ENCODE measurements at regions not wholly inside any gene's neighbourhood (a gene's known extent, or its start where the extent isn't known, plus 50 kb on each side); places are given as distances from the start of the nearest gene placed in this dataset.
A peak's percentile ranks its signal among the peaks of the same experiment; 100 is the strongest.

- TF ChIP-seq, protein P1, sequence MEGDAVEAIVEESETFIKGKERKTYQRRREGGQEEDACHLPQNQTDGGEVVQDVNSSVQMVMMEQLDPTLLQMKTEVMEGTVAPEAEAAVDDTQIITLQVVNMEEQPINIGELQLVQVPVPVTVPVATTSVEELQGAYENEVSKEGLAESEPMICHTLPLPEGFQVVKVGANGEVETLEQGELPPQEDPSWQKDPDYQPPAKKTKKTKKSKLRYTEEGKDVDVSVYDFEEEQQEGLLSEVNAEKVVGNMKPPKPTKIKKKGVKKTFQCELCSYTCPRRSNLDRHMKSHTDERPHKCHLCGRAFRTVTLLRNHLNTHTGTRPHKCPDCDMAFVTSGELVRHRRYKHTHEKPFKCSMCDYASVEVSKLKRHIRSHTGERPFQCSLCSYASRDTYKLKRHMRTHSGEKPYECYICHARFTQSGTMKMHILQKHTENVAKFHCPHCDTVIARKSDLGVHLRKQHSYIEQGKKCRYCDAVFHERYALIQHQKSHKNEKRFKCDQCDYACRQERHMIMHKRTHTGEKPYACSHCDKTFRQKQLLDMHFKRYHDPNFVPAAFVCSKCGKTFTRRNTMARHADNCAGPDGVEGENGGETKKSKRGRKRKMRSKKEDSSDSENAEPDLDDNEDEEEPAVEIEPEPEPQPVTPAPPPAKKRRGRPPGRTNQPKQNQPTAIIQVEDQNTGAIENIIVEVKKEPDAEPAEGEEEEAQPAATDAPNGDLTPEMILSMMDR (IDR thresholded peaks at IDR 0.05; ENCODE audit: insufficient read depth, low read length, severe bottlenecking) = no peak
- FAIRE-seq = no peak
- H3K27me3 ChIP-seq (ENCODE audit: control insufficient read depth, insufficient read depth, low read length) = no peaks in the 10 kb centered on the region
- H3K4me3 ChIP-seq (ENCODE audit: low read depth, low read length) = no peak overlapping the region
- no peak for DNase-seq (ENCODE audit: low read depth)
- no peaks in the 10 kb centered on the region for H3K36me3 ChIP-seq (ENCODE audit: control insufficient read depth, insufficient read depth, low read length)
These were observed 117.2 kb upstream of the JUN start for GRCh38 chr1:58901008-58901407.

DNA sequence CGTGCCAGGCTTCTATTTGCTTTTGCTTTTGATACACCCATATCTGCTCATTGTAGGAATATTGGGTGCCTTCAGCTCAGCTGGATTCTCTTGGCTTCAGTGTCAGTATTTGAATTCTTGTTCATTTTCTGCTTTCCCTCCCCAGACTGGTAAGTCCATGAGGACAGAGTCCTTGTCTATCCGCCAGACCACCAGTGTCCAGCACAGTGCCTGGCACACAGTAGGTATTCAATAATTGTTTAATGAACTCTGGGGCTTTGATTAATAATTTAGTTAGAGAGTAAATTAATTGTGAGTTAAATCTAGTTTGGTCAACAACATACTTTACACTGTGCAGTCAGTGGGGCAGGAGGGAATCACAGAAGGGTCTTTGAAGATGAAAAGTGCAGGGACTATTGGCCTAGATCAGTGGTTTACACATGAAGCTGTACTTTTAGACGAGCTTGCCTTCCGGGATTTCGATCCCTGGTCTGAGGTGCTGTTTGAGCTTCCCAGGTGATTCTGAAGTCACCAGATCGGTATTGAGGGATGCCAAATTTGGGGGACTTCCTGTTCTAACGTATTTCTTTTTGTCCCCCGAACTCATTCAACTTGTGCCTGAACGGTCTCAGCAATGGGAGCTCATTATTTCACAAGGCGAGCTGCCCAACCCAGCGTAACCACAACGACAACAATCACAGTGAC, 119.1 kb upstream of the JUN start:
- no peak for FAIRE-seq
- Histone ChIP-seq H3K4me3 (ENCODE audit: low read depth, low read length) (peak overlapping the region; percentile 48), H3K27me3 (ENCODE audit: control insufficient read depth, insufficient read depth, low read length) (no peaks in the 10 kb centered on the region), H3K36me3 (ENCODE audit: control insufficient read depth, insufficient read depth, low read length) (no peaks in the 10 kb centered on the region)
- DNase-seq (ENCODE audit: low read depth) = no peak
- TF ChIP-seq, protein P1 (IDR thresholded peaks at IDR 0.05; ENCODE audit: insufficient read depth, low read length, severe bottlenecking) = no peak

- DNase-seq (ENCODE audit: low read depth) = peak; percentile 74
- TF ChIP-seq, protein P1 (IDR thresholded peaks at IDR 0.05; ENCODE audit: insufficient read depth, low read length, severe bottlenecking) = no peak
- Histone ChIP-seq H3K36me3 (ENCODE audit: control insufficient read depth, insufficient read depth, low read length) (no peaks in the 10 kb centered on the region), H3K4me3 (ENCODE audit: low read depth, low read length) (peak overlapping the region; percentile 48), H3K27me3 (ENCODE audit: control insufficient read depth, insufficient read depth, low read length) (no peaks in the 10 kb centered on the region)
- no peak for FAIRE-seq
These were observed 119.9 kb upstream of the JUN start for GRCh38 chr1:58903514-58904298.

DNA sequence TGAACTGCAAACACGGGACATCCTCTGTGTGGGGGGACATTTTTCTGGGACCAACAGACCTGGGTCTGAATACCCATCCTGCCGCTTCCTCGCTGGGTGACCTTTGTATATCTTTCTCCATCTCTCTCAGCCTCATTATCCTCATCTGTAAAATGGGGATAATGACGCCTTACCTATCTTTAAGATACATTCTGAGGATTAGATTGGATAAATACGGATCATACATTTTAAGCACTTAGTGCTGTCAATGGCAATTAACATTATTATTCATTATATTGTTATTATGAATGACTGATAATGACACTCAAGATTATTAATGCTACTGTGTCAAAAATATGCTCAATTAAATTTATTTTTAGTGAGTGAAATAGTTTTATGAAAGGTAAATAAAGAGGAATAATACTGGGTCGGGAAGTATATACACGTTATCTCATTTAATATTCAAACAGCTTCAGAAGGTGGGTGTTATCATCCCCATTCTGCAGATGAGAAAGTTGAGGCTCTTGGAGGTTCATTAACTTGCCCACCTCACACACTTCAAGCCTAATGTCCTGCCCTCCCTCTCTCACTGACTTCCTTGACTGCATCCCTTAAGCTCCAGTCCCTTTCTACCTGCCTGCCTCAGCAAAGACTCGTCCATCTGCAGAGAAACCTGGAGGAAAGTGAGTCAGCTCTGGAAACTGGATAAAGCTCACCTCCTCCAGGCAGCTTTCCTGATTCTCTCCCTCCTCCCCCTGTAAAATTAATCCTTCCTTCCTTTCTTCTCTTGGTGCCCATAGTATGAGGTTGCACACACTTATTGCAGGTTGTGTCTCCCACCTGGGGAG, 120.7 kb upstream of the JUN start:
- DNase-seq (ENCODE audit: low read depth) (no peak), FAIRE-seq (no peak)
- H3K36me3 ChIP-seq (ENCODE audit: control insufficient read depth, insufficient read depth, low read length) = no peaks in the 10 kb centered on the region
- TF ChIP-seq, protein P1 (IDR thresholded peaks at IDR 0.05; ENCODE audit: insufficient read depth, low read length, severe bottlenecking) = no peak
- peak overlapping the region; percentile 48 for H3K4me3 ChIP-seq (ENCODE audit: low read depth, low read length)
- H3K27me3 ChIP-seq (ENCODE audit: control insufficient read depth, insufficient read depth, low read length) = no peaks in the 10 kb centered on the region

- TF ChIP-seq, protein P1 (IDR thresholded peaks at IDR 0.05; ENCODE audit: insufficient read depth, low read length, severe bottlenecking) = no peak
- H3K36me3 ChIP-seq (ENCODE audit: control insufficient read depth, insufficient read depth, low read length) = no peaks in the 10 kb centered on the region
- DNase-seq (ENCODE audit: low read depth) (no peak), FAIRE-seq (no peak)
- no peaks in the 10 kb centered on the region for H3K27me3 ChIP-seq (ENCODE audit: control insufficient read depth, insufficient read depth, low read length)
- no peak overlapping the region for H3K4me3 ChIP-seq (ENCODE audit: low read depth, low read length)
These were observed 121.3 kb upstream of the JUN start for GRCh38 chr1:58905126-58905490.
